Neural cell (in vitro differentiated cells): ENCODE measurements at regions not wholly inside any gene's neighbourhood (a gene's known extent, or its start where the extent isn't known, plus 50 kb on each side); places are given as distances from the start of the nearest gene placed in this dataset.
"Not testable (repeated sequence)": the region's sequence is repeated elsewhere in the genome, so short reads cannot be mapped to it uniquely, and the experiment has no call there.

Experiments
- CTCF ChIP-seq: fragments of 450-650 bp; IDR thresholded peaks from 2 replicates; pipeline ENCODE4 v1.5.1; 2014; ENCODE audit warnings: antibody characterized with exemption, mild to moderate bottlenecking, moderate library complexity; ENCODE audit not compliant: poor library complexity, severe bottlenecking
- EP300 ChIP-seq: fragments of 450-650 bp; conservative IDR thresholded peaks from 2 replicates; pipeline ENCODE4 v1.6.1; 2014; ENCODE audit warnings: antibody characterized with exemption, mild to moderate bottlenecking, moderate library complexity; ENCODE audit not compliant: poor library complexity, severe bottlenecking
- EZH2 ChIP-seq: fragments of 200-600, 300-800 bp; shearing (Covaris generic), sonication (generic); IDR thresholded peaks from 2 replicates; pipeline ENCODE4 v1.6.1; 2014; ENCODE audit warnings: antibody characterized with exemption, low read length, borderline replicate concordance, mild to moderate bottlenecking; ENCODE audit not compliant: insufficient read depth, poor library complexity, severe bottlenecking
- POLR2AphosphoS5 ChIP-seq: IDR thresholded peaks from 2 replicates; pipeline ENCODE4 v1.6.1; 2012
- REST ChIP-seq: IDR thresholded peaks from 2 replicates; pipeline ENCODE4 v1.6.1; 2012; ENCODE audit warnings: borderline replicate concordance
- SMC3 ChIP-seq: fragments of 450-650 bp; conservative IDR thresholded peaks from 2 replicates; pipeline ENCODE4 v1.6.1; 2014; ENCODE audit warnings: antibody characterized with exemption, mild to moderate bottlenecking, moderate library complexity; ENCODE audit not compliant: poor library complexity
- TAF1 ChIP-seq: IDR thresholded peaks from 2 replicates; pipeline ENCODE4 v1.6.1; 2012; ENCODE audit warnings: low read depth

- not testable (repeated sequence) for TF ChIP-seq CTCF, TAF1, POLR2AphosphoS5, EP300, EZH2, REST, SMC3
Measured at GRCh38 chr11:90582999-90583398, 360.1 kb upstream of the CHORDC1 start.
